ENCODE measurements at regions not wholly inside any gene's neighbourhood (a gene's known extent, or its start where the extent isn't known, plus 50 kb on each side); places are given as distances from the start of the nearest gene placed in this dataset.

- no peaks in the 10 kb centered on the region for H3K36me3 Mint-ChIP-seq (ENCODE audit: low read depth)
- H3K27ac Mint-ChIP-seq: no peak overlapping the region
- H3K4me1 Mint-ChIP-seq: no peaks in the 10 kb centered on the region
- no peak overlapping the region for H3K4me3 Mint-ChIP-seq
- H3K27me3 Mint-ChIP-seq (ENCODE audit: low read depth): no peaks in the 10 kb centered on the region
- peaks cover 3% of the 10 kb centered on the region for H3K9me3 Mint-ChIP-seq
- TF ChIP-seq, protein P1, sequence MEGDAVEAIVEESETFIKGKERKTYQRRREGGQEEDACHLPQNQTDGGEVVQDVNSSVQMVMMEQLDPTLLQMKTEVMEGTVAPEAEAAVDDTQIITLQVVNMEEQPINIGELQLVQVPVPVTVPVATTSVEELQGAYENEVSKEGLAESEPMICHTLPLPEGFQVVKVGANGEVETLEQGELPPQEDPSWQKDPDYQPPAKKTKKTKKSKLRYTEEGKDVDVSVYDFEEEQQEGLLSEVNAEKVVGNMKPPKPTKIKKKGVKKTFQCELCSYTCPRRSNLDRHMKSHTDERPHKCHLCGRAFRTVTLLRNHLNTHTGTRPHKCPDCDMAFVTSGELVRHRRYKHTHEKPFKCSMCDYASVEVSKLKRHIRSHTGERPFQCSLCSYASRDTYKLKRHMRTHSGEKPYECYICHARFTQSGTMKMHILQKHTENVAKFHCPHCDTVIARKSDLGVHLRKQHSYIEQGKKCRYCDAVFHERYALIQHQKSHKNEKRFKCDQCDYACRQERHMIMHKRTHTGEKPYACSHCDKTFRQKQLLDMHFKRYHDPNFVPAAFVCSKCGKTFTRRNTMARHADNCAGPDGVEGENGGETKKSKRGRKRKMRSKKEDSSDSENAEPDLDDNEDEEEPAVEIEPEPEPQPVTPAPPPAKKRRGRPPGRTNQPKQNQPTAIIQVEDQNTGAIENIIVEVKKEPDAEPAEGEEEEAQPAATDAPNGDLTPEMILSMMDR (IDR thresholded peaks at IDR 0.05; ENCODE audit: unreplicated experiment in 3 of 3): no peak
Observed at GRCh38 chr4:58590722-58591121, 1480.5 kb upstream of the IGFBP7 start.

DNA sequence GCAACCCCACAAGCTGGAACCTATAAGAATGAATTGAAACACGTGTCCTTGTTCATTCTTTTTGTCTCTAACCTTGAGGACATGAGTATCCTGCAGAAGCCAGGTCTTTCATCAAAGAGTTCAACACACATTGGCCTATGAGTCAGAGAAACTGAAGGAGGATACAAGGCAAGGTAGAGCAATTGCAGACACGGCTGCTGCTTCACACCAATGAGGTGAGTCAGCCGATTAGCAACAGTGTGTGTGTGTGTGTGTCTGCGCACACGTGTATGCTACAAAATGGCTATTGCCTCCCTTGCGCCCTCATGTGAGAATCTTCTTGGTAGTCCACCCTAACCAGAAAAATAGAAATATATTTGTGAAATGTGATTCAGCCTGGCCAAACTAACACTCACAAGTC is 1477.7 kb upstream of the IGFBP7 start:
- Mint-ChIP-seq H3K4me3 (no peak overlapping the region), H3K27ac (no peak overlapping the region), H3K27me3 (ENCODE audit: low read depth) (no peaks in the 10 kb centered on the region), H3K36me3 (ENCODE audit: low read depth) (peaks cover 4% of the 10 kb centered on the region), H3K4me1 (no peaks in the 10 kb centered on the region), H3K9me3 (peaks cover 19% of the 10 kb centered on the region)
- TF ChIP-seq, protein P1 (IDR thresholded peaks at IDR 0.05; ENCODE audit: unreplicated experiment in 3 of 3): no peak

DNA sequence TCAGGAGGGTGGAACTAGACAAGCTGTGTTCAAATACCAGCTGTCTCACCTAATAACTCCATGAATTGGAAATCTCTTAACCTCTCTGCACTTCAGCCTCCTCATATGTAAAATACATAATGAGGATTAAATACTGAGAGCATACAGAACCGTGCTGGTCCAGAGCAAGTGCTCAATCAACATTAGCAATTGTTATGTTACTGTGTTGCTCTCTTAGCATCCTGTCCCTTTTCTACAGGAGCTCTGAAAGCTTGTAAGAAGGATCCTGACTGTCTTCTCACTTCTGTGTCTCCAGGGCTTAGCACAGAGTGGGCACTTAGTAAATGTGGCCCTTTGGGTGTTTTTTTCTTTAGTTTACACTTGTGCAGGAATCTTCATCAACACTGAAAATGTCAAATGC is 1456.1 kb upstream of the IGFBP7 start:
- Mint-ChIP-seq H3K4me1 (no peaks in the 10 kb centered on the region), H3K9me3 (peaks cover 3% of the 10 kb centered on the region), H3K27me3 (ENCODE audit: low read depth) (no peaks in the 10 kb centered on the region), H3K36me3 (ENCODE audit: low read depth) (no peaks in the 10 kb centered on the region), H3K4me3 (no peak overlapping the region), H3K27ac (no peak overlapping the region)
- TF ChIP-seq, protein P1 (IDR thresholded peaks at IDR 0.05; ENCODE audit: unreplicated experiment in 3 of 3): no peak

- H3K9me3 Mint-ChIP-seq: no peaks in the 10 kb centered on the region
- H3K27ac Mint-ChIP-seq: no peak overlapping the region
- no peaks in the 10 kb centered on the region for H3K27me3 Mint-ChIP-seq (ENCODE audit: low read depth)
- H3K4me1 Mint-ChIP-seq: no peaks in the 10 kb centered on the region
- TF ChIP-seq, protein P1 (IDR thresholded peaks at IDR 0.05; ENCODE audit: unreplicated experiment in 3 of 3): no peak
- H3K36me3 Mint-ChIP-seq (ENCODE audit: low read depth): no peaks in the 10 kb centered on the region
- H3K4me3 Mint-ChIP-seq: no peak overlapping the region
Observed at GRCh38 chr4:58564695-58565475, 1454.7 kb upstream of the IGFBP7 start.

DNA sequence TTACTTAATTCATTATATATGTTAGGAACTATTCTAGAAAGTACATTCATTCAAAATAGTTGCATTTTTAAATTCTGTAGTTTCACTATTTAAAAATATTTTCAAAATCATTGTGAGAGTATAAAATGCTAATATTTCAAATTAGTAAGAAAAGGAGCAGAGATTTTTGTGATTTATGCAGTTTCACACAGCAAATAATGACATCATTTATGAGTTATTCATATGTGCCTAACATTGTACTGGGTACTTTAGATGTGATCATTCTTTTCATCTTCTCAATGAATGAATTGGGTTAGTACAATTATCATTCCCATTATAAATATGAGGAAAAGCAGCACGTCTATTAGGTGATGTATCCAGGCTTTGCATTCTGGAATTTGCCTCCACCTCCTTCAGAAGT is 1451.0 kb upstream of the IGFBP7 start:
- no peaks in the 10 kb centered on the region for H3K36me3 Mint-ChIP-seq (ENCODE audit: low read depth)
- no peak overlapping the region for H3K27ac Mint-ChIP-seq
- TF ChIP-seq, protein P1 (IDR thresholded peaks at IDR 0.05; ENCODE audit: unreplicated experiment in 3 of 3): no peak
- no peaks in the 10 kb centered on the region for H3K9me3 Mint-ChIP-seq
- no peaks in the 10 kb centered on the region for H3K27me3 Mint-ChIP-seq (ENCODE audit: low read depth)
- H3K4me3 Mint-ChIP-seq: no peak overlapping the region
- no peaks in the 10 kb centered on the region for H3K4me1 Mint-ChIP-seq

DNA sequence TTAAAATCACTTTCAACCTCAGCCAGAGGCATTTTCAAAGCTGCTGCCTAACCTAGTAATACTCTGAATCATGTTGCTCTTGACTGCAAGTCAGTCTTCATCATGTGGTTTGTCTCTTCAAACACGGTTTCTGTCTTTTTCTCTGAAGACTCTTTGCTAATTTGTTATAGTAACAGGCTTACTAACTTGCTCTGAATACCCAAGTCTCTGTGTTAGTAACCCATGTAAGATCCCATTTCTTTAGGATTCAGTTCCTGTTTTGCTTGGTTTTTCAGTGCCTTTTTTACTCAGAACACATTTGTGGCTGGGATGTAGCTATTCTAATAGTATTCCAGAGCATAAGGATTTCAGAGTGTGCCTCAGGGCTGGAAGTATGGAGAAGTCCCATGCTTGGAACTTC is 1450.6 kb upstream of the IGFBP7 start:
- H3K36me3 Mint-ChIP-seq (ENCODE audit: low read depth): no peaks in the 10 kb centered on the region
- H3K27ac Mint-ChIP-seq: no peak overlapping the region
- TF ChIP-seq, protein P1 (IDR thresholded peaks at IDR 0.05; ENCODE audit: unreplicated experiment in 3 of 3): no peak
- no peaks in the 10 kb centered on the region for H3K27me3 Mint-ChIP-seq (ENCODE audit: low read depth)
- H3K9me3 Mint-ChIP-seq: no peaks in the 10 kb centered on the region
- H3K4me3 Mint-ChIP-seq: no peak overlapping the region
- H3K4me1 Mint-ChIP-seq: no peaks in the 10 kb centered on the region
